ENCODE measurements at regions not wholly inside any gene's neighbourhood (a gene's known extent, or its start where the extent isn't known, plus 50 kb on each side); places are given as distances from the start of the nearest gene placed in this dataset.

DNA sequence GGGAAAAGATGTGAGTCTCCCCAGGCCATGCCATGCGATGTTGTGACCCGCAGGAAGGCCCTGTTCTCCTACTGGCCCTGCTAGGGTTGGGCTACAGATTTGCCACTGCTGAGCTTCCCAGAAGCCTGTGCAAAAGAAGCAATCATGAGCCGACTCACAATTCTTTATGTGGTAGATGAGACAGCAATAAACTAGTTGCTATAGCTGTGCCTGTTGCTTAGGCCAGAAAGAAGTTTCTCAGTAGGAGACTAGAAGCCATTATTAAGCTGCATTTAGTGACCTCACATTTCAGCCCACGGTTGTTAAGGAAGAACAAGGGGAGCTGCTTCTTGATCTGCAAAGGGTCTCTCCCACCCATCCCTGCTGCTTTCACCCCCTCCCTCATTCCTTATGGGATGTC, 239.4 kb upstream of the CRY1 start (continued):
- TF ChIP-seq, protein P1, sequence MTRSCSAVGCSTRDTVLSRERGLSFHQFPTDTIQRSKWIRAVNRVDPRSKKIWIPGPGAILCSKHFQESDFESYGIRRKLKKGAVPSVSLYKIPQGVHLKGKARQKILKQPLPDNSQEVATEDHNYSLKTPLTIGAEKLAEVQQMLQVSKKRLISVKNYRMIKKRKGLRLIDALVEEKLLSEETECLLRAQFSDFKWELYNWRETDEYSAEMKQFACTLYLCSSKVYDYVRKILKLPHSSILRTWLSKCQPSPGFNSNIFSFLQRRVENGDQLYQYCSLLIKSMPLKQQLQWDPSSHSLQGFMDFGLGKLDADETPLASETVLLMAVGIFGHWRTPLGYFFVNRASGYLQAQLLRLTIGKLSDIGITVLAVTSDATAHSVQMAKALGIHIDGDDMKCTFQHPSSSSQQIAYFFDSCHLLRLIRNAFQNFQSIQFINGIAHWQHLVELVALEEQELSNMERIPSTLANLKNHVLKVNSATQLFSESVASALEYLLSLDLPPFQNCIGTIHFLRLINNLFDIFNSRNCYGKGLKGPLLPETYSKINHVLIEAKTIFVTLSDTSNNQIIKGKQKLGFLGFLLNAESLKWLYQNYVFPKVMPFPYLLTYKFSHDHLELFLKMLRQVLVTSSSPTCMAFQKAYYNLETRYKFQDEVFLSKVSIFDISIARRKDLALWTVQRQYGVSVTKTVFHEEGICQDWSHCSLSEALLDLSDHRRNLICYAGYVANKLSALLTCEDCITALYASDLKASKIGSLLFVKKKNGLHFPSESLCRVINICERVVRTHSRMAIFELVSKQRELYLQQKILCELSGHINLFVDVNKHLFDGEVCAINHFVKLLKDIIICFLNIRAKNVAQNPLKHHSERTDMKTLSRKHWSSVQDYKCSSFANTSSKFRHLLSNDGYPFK (CRISPR knock-in tag; IDR thresholded peaks at IDR 0.05; ENCODE audit: borderline replicate concordance): no peak
- TF ChIP-seq, protein P2, sequence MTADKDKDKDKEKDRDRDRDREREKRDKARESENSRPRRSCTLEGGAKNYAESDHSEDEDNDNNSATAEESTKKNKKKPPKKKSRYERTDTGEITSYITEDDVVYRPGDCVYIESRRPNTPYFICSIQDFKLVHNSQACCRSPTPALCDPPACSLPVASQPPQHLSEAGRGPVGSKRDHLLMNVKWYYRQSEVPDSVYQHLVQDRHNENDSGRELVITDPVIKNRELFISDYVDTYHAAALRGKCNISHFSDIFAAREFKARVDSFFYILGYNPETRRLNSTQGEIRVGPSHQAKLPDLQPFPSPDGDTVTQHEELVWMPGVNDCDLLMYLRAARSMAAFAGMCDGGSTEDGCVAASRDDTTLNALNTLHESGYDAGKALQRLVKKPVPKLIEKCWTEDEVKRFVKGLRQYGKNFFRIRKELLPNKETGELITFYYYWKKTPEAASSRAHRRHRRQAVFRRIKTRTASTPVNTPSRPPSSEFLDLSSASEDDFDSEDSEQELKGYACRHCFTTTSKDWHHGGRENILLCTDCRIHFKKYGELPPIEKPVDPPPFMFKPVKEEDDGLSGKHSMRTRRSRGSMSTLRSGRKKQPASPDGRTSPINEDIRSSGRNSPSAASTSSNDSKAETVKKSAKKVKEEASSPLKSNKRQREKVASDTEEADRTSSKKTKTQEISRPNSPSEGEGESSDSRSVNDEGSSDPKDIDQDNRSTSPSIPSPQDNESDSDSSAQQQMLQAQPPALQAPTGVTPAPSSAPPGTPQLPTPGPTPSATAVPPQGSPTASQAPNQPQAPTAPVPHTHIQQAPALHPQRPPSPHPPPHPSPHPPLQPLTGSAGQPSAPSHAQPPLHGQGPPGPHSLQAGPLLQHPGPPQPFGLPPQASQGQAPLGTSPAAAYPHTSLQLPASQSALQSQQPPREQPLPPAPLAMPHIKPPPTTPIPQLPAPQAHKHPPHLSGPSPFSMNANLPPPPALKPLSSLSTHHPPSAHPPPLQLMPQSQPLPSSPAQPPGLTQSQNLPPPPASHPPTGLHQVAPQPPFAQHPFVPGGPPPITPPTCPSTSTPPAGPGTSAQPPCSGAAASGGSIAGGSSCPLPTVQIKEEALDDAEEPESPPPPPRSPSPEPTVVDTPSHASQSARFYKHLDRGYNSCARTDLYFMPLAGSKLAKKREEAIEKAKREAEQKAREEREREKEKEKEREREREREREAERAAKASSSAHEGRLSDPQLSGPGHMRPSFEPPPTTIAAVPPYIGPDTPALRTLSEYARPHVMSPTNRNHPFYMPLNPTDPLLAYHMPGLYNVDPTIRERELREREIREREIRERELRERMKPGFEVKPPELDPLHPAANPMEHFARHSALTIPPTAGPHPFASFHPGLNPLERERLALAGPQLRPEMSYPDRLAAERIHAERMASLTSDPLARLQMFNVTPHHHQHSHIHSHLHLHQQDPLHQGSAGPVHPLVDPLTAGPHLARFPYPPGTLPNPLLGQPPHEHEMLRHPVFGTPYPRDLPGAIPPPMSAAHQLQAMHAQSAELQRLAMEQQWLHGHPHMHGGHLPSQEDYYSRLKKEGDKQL (CRISPR knock-in tag; IDR thresholded peaks at IDR 0.05; ENCODE audit: low read depth): no peak
- no peak for TF ChIP-seq CHD2 (IDR thresholded peaks at IDR 0.05; ENCODE audit: low read depth, low read length)
